OCI-LY1 (cell line): ENCODE measurements at regions not wholly inside any gene's neighbourhood (a gene's known extent, or its start where the extent isn't known, plus 50 kb on each side); places are given as distances from the start of the nearest gene placed in this dataset.

Experiments used
- H2AFZ ChIP-seq: fragments of 200-600 bp; sonication (generic), shearing (Covaris generic); 2 replicates; pipeline ENCODE4 v1.6.0; 2014; ENCODE audit warnings: antibody characterized with exemption, mild to moderate bottlenecking, low read length
- H3F3A ChIP-seq: fragments of 200-600 bp; sonication (generic), shearing (Covaris generic); 2 replicates; pipeline ENCODE4 v1.6.0; 2014; ENCODE audit warnings: mild to moderate bottlenecking, antibody characterized with exemption, low read length, moderate library complexity; ENCODE audit not compliant: insufficient read depth
- H3K27ac ChIP-seq: fragments of 200-600 bp; sonication (generic); 2 replicates; pipeline ENCODE4 v1.5.1; 2014; ENCODE audit warnings: low read length, mixed run types, mild to moderate bottlenecking, low read depth; ENCODE audit not compliant: poor library complexity, severe bottlenecking
- H3K27me3 ChIP-seq: fragments of 200-600 bp; sonication (generic); 2 replicates; pipeline ENCODE4 v1.6.0; 2014; ENCODE audit warnings: antibody characterized with exemption, mild to moderate bottlenecking, low read length, moderate library complexity; ENCODE audit not compliant: insufficient read depth
- H3K36me3 ChIP-seq: fragments of 200-600 bp; sonication (generic); 2 replicates; pipeline ENCODE4 v1.6.1; 2014; ENCODE audit warnings: mild to moderate bottlenecking, antibody characterized with exemption, low read length, moderate library complexity, mixed read lengths; ENCODE audit not compliant: insufficient read depth
- H3K4me1 ChIP-seq: fragments of 200-600 bp; sonication (generic); 2 replicates; pipeline ENCODE4 v1.5.1; 2014; ENCODE audit warnings: mild to moderate bottlenecking, low read length, moderate library complexity; ENCODE audit not compliant: insufficient read depth, severe bottlenecking
- H3K4me2 ChIP-seq: fragments of 200-600 bp; sonication (generic), shearing (Covaris generic); 2 replicates; pipeline ENCODE4 v1.6.1; 2014; ENCODE audit warnings: low read length
- H3K4me3 ChIP-seq: fragments of 200-600 bp; sonication (generic); 2 replicates; pipeline ENCODE4 v1.5.1; 2014; ENCODE audit warnings: low read length, low read depth, mild to moderate bottlenecking, mixed read lengths; ENCODE audit not compliant: poor library complexity, severe bottlenecking
- H3K79me2 ChIP-seq: fragments of 200-600 bp; shearing (Covaris generic); 2 replicates; pipeline ENCODE4 v1.6.1; 2016; ENCODE audit warnings: mixed run types, low read length, mixed read lengths; ENCODE audit not compliant: insufficient read depth
- H3K9ac ChIP-seq: fragments of 200-600 bp; sonication (generic), shearing (Covaris generic); 2 replicates; pipeline ENCODE4 v1.6.1; 2014; ENCODE audit warnings: mild to moderate bottlenecking, low read length, mixed read lengths
- H3K9me2 ChIP-seq: fragments of 200-600 bp; sonication (generic), shearing (Covaris generic); 2 replicates; pipeline ENCODE4 v1.6.1; 2014; ENCODE audit warnings: low read depth, mild to moderate bottlenecking, low read length, mixed read lengths
- H3K9me3 ChIP-seq: fragments of 200-600 bp; shearing (Covaris generic); 2 replicates; pipeline ENCODE4 v1.6.1; 2014; ENCODE audit warnings: low read length, mixed read lengths
- H4K20me1 ChIP-seq: fragments of 200-600 bp; sonication (generic), shearing (Covaris generic); 2 replicates; pipeline ENCODE4 v1.6.0; 2016; ENCODE audit warnings: mild to moderate bottlenecking, low read length; ENCODE audit not compliant: insufficient read depth
- CTCF ChIP-seq: fragments of 200-600 bp; sonication (generic), shearing (Covaris generic); IDR thresholded peaks from 2 replicates; pipeline ENCODE4 v1.5.1; 2017; ENCODE audit warnings: mild to moderate bottlenecking, antibody characterized with exemption, low read length, moderate library complexity, mixed read lengths
- EZH2 ChIP-seq: fragments of 200-600 bp; sonication (generic), shearing (Covaris generic); IDR thresholded peaks from 2 replicates; pipeline ENCODE4 v1.8.0; 2017; ENCODE audit warnings: borderline replicate concordance, mixed run types, mild to moderate bottlenecking, antibody characterized with exemption, low read length, moderate library complexity, mixed read lengths

DNA sequence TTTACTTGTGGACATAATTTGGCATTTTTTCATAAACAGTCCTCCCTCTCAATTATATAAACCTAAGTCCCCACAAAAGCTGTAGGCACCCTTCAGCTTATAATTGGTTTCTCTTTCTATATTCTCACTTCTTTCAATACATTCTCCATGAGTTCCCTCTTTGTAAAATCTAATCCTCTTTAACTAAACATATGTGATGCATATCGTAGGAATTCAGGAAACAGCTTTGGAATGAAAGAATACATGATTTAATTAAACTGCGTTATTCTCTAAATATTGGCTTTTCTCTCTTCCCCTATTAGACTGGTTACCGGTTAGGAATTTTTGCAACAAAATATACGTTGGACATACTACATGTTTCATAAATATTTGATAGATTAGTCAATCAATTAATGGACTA, 1122.6 kb downstream of the FLRT2 start:
- H3K27me3 ChIP-seq, result no peaks in the 10 kb centered on the region
- H3K36me3 ChIP-seq, result no peaks in the 10 kb centered on the region
- H3K4me1 ChIP-seq, result no peaks in the 10 kb centered on the region
- no peaks in the 10 kb centered on the region for H3K9me2 ChIP-seq
- H3K4me3 ChIP-seq, result no peak overlapping the region
- no peaks in the 10 kb centered on the region for H4K20me1 ChIP-seq
- no peak overlapping the region for H3K9ac ChIP-seq
- no peak overlapping the region for H2AFZ ChIP-seq
- TF ChIP-seq CTCF (no peak), EZH2 (no peak)
- H3F3A ChIP-seq, result no peaks in the 10 kb centered on the region
- no peaks in the 10 kb centered on the region for H3K79me2 ChIP-seq
- no peaks in the 10 kb centered on the region for H3K9me3 ChIP-seq
- no peak overlapping the region for H3K27ac ChIP-seq
- no peak overlapping the region for H3K4me2 ChIP-seq

GRCh38 chr14:86646696-86647690, 1117.0 kb downstream of the FLRT2 start:
- Histone ChIP-seq H2AFZ (0 out of 2 replicates have a peak overlapping the region, but pooled peaks have one; percentile 39), H3K9me3 (no peaks in the 10 kb centered on the region), H3K27me3 (no peaks in the 10 kb centered on the region), H3K4me2 (no peak overlapping the region), H3K9ac (no peak overlapping the region), H3K27ac (no peak overlapping the region), H3K4me1 (no peaks in the 10 kb centered on the region), H3F3A (no peaks in the 10 kb centered on the region), H4K20me1 (no peaks in the 10 kb centered on the region), H3K9me2 (no peaks in the 10 kb centered on the region), H3K4me3 (no peak overlapping the region), H3K36me3 (no peaks in the 10 kb centered on the region), H3K79me2 (no peaks in the 10 kb centered on the region)
- no peak for TF ChIP-seq EZH2
- TF ChIP-seq CTCF, result peak; percentile 72

DNA sequence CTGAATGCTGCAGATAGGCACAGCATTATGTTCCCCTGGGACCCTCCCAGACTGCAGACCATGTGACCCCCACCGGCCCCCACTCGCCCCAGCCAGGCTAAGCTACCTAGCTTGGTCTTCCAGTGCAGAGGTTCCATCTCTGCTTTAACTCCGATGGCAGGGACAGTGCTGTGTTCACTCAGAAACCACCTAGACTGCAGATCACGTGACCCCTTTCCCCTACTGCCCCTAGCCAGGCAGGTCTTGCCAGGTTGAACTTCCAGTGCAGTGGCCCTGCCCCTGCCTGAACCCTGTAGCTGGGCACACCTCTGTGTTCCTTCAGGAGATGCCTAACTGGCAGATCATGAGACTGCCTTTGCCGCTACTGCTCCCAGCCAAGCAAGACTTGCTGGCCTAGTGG, 1116.2 kb downstream of the FLRT2 start:
- no peak for TF ChIP-seq CTCF
- TF ChIP-seq EZH2, result no peak
- no peaks in the 10 kb centered on the region for H3K9me2 ChIP-seq
- H3K79me2 ChIP-seq, result no peaks in the 10 kb centered on the region
- no peaks in the 10 kb centered on the region for H3K4me1 ChIP-seq
- H3K9ac ChIP-seq, result no peak overlapping the region
- no peak overlapping the region for H3K4me2 ChIP-seq
- H3K36me3 ChIP-seq, result no peaks in the 10 kb centered on the region
- H3K27ac ChIP-seq, result no peak overlapping the region
- no peaks in the 10 kb centered on the region for H3F3A ChIP-seq
- no peaks in the 10 kb centered on the region for H4K20me1 ChIP-seq
- H3K27me3 ChIP-seq, result no peaks in the 10 kb centered on the region
- H3K4me3 ChIP-seq, result no peak overlapping the region
- 0 out of 2 replicates have a peak overlapping the region, but pooled peaks have one; percentile 39 for H2AFZ ChIP-seq
- no peaks in the 10 kb centered on the region for H3K9me3 ChIP-seq
